Choroid plexus epithelial cell (primary cell): ENCODE measurements at regions not wholly inside any gene's neighbourhood (a gene's known extent, or its start where the extent isn't known, plus 50 kb on each side); places are given as distances from the start of the nearest gene placed in this dataset.

Source experiments
- DNase-seq: peaks from one replicate; pipeline ENCODE4 v3.0.0-alpha.2; 2010; ENCODE audit warnings: low read depth
- H3K4me3 ChIP-seq: 2 replicates; pipeline ENCODE4 v1.5.1; 2011; ENCODE audit warnings: low read depth, mild to moderate bottlenecking, control low read depth, low read length, moderate library complexity
- CTCF ChIP-seq: conservative IDR thresholded peaks from 2 replicates; pipeline ENCODE4 v1.5.1; 2011; ENCODE audit warnings: low read depth, mild to moderate bottlenecking, control low read depth, inconsistent platforms, low read length, moderate library complexity

- no peak for DNase-seq
- no peak overlapping the region for H3K4me3 ChIP-seq
- TF ChIP-seq CTCF: no peak
These were observed 71.6 kb upstream of the L3MBTL4 start for GRCh38 chr18:6486313-6486712.

DNA sequence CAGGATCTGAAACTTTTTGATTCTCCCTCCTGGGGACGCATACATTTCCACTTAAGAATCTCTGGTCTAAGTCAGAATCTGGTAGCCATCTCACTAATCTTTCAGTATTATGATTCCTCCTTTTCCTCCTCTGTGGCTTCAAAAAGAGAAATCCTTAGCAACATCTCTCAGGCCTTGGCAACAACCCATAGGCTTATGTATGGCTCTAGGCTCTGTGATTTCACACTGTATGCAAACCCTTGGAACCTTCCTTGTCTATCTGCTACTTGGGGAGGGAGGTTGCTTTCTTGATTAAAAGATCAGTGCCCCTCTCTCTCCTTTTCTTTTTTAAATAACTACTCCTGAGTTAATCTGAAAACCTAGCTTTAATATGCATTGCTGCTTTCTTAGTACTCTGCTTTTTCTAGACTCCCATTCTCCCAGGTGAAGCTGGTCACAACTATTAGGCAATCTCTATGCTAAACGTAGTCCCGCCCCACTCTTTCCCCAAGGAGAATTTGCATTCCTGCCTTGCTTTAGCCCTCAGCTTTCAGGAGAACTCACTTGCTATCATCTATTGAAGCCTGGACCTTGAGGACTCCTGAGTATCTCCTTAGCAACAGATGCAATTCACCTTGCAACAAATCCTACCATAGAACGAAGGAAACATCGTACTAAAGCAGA is 72.2 kb upstream of the L3MBTL4 start:
- no peak for TF ChIP-seq CTCF
- no peak overlapping the region for H3K4me3 ChIP-seq
- no peak for DNase-seq

DNA sequence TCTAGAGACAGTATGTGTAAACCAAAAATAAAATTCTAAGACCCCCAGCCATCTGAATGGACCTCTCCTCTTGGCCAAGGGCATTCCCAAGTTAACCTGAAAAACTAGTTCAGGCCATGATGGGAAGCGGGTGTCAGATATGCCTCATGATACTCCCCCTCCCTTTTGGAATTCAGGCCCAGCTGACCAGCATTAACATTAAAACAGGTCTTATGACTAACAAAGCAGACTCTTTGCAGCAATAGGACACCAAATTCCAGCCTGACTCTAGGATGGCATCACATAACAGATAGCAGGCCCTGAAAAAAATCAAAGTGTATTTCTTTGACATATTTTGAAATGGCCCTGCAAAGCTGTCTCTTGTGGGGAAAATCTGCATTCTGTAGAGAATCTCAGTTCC is 73.3 kb upstream of the L3MBTL4 start:
- TF ChIP-seq CTCF: no peak
- DNase-seq: no peak
- no peak overlapping the region for H3K4me3 ChIP-seq

- DNase-seq: no peak
- no peak overlapping the region for H3K4me3 ChIP-seq
- no peak for TF ChIP-seq CTCF
These were observed 74.2 kb upstream of the L3MBTL4 start for GRCh38 chr18:6488956-6489355.

- no peak for TF ChIP-seq CTCF
- H3K4me3 ChIP-seq: no peak overlapping the region
- DNase-seq: no peak
These were observed 75.3 kb upstream of the L3MBTL4 start for GRCh38 chr18:6489977-6490376.

DNA sequence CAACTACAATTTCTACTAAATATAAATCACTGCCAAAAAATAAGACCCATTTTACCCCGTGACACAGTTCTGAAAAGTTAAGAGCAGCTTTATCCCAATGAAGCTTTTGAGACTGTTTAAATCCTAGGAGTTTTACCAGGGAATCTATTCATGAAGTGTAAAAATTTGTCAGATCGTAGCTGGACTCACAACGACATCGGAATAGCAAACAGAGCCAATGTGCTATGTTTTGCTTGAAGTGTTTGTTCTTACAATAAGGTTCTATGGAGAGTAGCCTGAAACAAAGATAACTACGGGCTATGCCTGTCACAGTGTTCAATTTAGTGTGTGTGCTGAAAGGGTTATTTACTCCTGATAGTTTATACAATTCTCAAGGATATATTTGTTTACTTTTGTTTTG is 78.5 kb upstream of the L3MBTL4 start:
- no peak overlapping the region for H3K4me3 ChIP-seq
- no peak for TF ChIP-seq CTCF
- no peak for DNase-seq

GRCh38 chr18:6495536-6495935 is 80.8 kb upstream of the L3MBTL4 start:
- DNase-seq: no peak
- no peak overlapping the region for H3K4me3 ChIP-seq
- TF ChIP-seq CTCF: no peak
